Parathyroid adenoma (tissue), 2 donors: ENCODE measurements at regions not wholly inside any gene's neighbourhood (a gene's known extent, or its start where the extent isn't known, plus 50 kb on each side); places are given as distances from the start of the nearest gene placed in this dataset.

ENCODE experiments used
- H2AFZ ChIP-seq: fragments of 300-600 bp; sonication (generic); one replicate; pipeline ENCODE4 v1.7.0; 2017; ENCODE audit warnings: antibody characterized with exemption, mild to moderate bottlenecking
- H3K27ac ChIP-seq: fragments of 300-600 bp; sonication (generic); one replicate; pipeline ENCODE4 v1.7.0; 2017
- H3K27me3 ChIP-seq: fragments of 300-600 bp; sonication (generic); one replicate; pipeline ENCODE4 v1.7.0; 2017; ENCODE audit warnings: low read length; ENCODE audit not compliant: control insufficient read depth, insufficient read depth
- H3K36me3 ChIP-seq: fragments of 300-600 bp; sonication (generic); one replicate; pipeline ENCODE4 v1.7.0; 2017; ENCODE audit warnings: low read length; ENCODE audit not compliant: control insufficient read depth, insufficient read depth
- H3K4me1 ChIP-seq: fragments of 300-600 bp; sonication (generic); one replicate; pipeline ENCODE4 v1.7.0; 2017; ENCODE audit warnings: control low read depth
- H3K4me2 ChIP-seq: fragments of 300-600 bp; sonication (generic); one replicate; pipeline ENCODE4 v1.7.0; 2017; ENCODE audit warnings: low read length
- H3K4me3 ChIP-seq: fragments of 300-600 bp; sonication (generic); one replicate; pipeline ENCODE4 v1.7.0; 2017; ENCODE audit warnings: low read depth, low read length
- H3K79me2 ChIP-seq: fragments of 300-600 bp; sonication (generic); one replicate; pipeline ENCODE4 v1.7.0; 2017; ENCODE audit warnings: control low read depth
- H3K9ac ChIP-seq: fragments of 300-600 bp; sonication (generic); one replicate; pipeline ENCODE4 v1.7.0; 2017; ENCODE audit warnings: mild to moderate bottlenecking
- H3K9me3 ChIP-seq: fragments of 300-600 bp; sonication (generic); one replicate; pipeline ENCODE4 v1.7.0; 2017; ENCODE audit warnings: low read length; ENCODE audit not compliant: control insufficient read depth
- TF ChIP-seq, protein P1 (sequence below): fragments of 300-600 bp; sonication (generic); IDR thresholded peaks from one replicate; pipeline ENCODE4 v1.7.0; 2017; ENCODE audit warnings: antibody characterized with exemption, mild to moderate bottlenecking
- donor health status: primary hyperparathyroidism.

DNA sequence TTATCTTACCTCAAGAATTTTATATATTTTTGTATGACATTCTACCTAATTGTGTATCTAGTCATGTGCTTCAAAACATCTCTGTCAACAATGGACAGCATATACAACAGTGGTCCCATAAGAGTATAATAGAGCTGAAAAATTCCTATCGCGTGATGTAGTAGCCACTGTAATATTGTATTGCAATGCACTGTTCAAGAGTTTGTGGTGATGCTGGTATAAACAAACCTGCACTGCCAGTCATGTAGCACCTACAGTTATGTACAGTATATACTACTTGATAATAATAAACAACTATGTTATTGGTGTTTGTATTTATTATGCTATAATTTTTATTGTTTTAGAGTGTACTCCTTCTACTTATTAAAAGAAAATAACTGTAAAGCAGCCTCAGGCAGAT lies 672.7 kb downstream of the CD109 start:
- no peak overlapping the region for H3K9ac ChIP-seq
- H3K4me3 ChIP-seq, result no peak overlapping the region
- H3K9me3 ChIP-seq, result no peaks in the 10 kb centered on the region
- H3K4me1 ChIP-seq, result no peaks in the 10 kb centered on the region
- TF ChIP-seq, protein P1, sequence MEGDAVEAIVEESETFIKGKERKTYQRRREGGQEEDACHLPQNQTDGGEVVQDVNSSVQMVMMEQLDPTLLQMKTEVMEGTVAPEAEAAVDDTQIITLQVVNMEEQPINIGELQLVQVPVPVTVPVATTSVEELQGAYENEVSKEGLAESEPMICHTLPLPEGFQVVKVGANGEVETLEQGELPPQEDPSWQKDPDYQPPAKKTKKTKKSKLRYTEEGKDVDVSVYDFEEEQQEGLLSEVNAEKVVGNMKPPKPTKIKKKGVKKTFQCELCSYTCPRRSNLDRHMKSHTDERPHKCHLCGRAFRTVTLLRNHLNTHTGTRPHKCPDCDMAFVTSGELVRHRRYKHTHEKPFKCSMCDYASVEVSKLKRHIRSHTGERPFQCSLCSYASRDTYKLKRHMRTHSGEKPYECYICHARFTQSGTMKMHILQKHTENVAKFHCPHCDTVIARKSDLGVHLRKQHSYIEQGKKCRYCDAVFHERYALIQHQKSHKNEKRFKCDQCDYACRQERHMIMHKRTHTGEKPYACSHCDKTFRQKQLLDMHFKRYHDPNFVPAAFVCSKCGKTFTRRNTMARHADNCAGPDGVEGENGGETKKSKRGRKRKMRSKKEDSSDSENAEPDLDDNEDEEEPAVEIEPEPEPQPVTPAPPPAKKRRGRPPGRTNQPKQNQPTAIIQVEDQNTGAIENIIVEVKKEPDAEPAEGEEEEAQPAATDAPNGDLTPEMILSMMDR, result no peak
- no peaks in the 10 kb centered on the region for H3K79me2 ChIP-seq
- no peak overlapping the region for H3K4me2 ChIP-seq
- no peak overlapping the region for H3K27ac ChIP-seq
- H3K27me3 ChIP-seq, result no peaks in the 10 kb centered on the region
- no peak overlapping the region for H2AFZ ChIP-seq
- no peaks in the 10 kb centered on the region for H3K36me3 ChIP-seq

DNA sequence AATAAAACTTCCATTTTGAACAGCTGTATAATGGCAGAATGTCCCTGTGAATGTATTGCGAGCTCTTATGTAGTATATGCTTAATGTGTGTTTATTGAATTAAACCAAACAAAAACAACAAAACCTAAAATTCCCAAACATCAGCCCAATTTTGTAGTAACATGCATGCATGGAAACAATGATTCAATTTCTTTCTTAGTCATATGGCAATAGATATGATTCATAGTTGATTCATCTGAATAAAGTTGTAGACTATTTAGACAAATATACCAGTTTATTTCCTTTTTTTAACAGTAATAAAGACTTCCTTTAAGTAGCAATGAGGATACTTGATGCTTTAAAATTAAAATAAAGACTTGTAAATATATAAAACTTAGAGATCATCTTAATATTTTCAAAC lies 670.6 kb downstream of the CD109 start:
- Histone ChIP-seq H3K9ac (no peak overlapping the region), H3K4me2 (no peak overlapping the region), H3K36me3 (no peaks in the 10 kb centered on the region), H3K79me2 (no peaks in the 10 kb centered on the region), H3K27me3 (no peaks in the 10 kb centered on the region), H3K9me3 (no peaks in the 10 kb centered on the region), H3K4me3 (no peak overlapping the region), H3K27ac (no peak overlapping the region), H3K4me1 (no peaks in the 10 kb centered on the region), H2AFZ (no peak overlapping the region)
- TF ChIP-seq, protein P1, result no peak

DNA sequence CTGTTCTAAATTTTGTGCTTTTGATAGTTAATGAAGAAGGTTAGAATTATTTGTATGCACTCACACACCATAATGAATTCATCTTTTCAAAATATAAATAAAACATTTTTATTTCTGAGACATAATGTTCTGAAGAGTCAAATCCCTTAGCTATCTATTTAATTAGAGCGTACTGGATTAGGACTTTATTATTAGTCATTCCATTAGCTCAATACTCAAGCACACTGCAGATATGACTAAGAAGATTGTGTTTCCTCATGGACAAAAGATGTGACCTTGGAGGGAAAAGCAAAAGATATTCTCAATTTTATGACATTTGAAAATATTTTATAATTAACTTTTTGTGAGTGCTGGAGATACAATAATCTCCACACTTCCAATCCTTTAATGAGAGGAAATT lies 666.4 kb downstream of the CD109 start:
- Histone ChIP-seq H3K36me3 (no peaks in the 10 kb centered on the region), H3K27ac (no peak overlapping the region), H3K9ac (no peak overlapping the region), H2AFZ (no peak overlapping the region), H3K9me3 (no peaks in the 10 kb centered on the region), H3K4me2 (no peak overlapping the region), H3K4me1 (no peaks in the 10 kb centered on the region), H3K79me2 (no peaks in the 10 kb centered on the region), H3K27me3 (no peaks in the 10 kb centered on the region), H3K4me3 (no peak overlapping the region)
- TF ChIP-seq, protein P1, result no peak

DNA sequence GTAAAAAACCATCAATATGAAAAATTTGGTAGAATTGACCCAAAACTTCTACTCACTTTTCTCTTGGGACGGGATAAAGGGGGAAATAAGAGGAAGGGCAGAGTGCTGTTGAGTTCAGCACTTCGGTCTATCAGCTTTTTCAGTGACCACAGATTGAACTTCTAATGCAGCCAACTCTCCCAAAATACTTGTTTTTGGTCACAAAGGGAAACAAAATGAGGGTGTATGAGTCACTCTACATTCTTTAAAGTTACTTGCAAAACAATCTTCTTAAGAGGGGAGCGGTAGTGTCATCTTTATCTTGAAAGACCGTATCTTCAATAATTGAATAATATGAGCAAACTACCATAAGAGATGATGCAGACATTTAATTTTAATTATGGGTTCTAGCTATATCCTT lies 661.3 kb downstream of the CD109 start:
- Histone ChIP-seq H3K4me2 (no peak overlapping the region), H3K27me3 (no peaks in the 10 kb centered on the region), H3K4me3 (no peak overlapping the region), H3K79me2 (no peaks in the 10 kb centered on the region), H3K9ac (no peak overlapping the region), H3K4me1 (no peaks in the 10 kb centered on the region), H3K9me3 (no peaks in the 10 kb centered on the region), H3K27ac (no peak overlapping the region), H2AFZ (no peak overlapping the region), H3K36me3 (no peaks in the 10 kb centered on the region)
- TF ChIP-seq, protein P1, result no peak

DNA sequence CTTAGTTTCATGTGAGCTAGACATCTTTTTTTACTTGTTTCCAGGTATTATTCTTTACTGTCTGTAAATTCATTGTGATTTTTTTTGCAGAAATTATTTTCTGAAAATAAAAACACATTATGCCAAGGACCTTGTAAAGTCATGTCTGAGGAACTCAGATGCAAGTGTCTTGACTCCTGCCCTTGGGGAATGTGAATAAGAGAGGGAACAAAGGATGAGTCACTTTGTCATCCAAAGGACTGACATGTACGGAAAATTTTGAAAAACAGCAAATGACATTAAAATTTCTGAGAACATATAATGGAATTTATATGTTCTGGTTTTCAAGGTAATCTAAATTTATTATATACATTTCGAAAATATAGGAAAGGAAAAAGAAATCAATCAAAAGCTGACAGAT lies 660.4 kb downstream of the CD109 start:
- no peak overlapping the region for H3K27ac ChIP-seq
- H3K27me3 ChIP-seq, result no peaks in the 10 kb centered on the region
- TF ChIP-seq, protein P1, result no peak
- no peaks in the 10 kb centered on the region for H3K9me3 ChIP-seq
- no peak overlapping the region for H3K4me2 ChIP-seq
- no peak overlapping the region for H3K9ac ChIP-seq
- no peaks in the 10 kb centered on the region for H3K79me2 ChIP-seq
- no peaks in the 10 kb centered on the region for H3K36me3 ChIP-seq
- no peak overlapping the region for H2AFZ ChIP-seq
- H3K4me3 ChIP-seq, result no peak overlapping the region
- H3K4me1 ChIP-seq, result no peaks in the 10 kb centered on the region
